Osteocyte (in vitro differentiated cells): ENCODE measurements at regions not wholly inside any gene's neighbourhood (a gene's known extent, or its start where the extent isn't known, plus 50 kb on each side); places are given as distances from the start of the nearest gene placed in this dataset.

ENCODE experiments used
- DNase-seq: peaks from one replicate; pipeline ENCODE4 v3.0.0; 2021; ENCODE audit warnings: mixed read lengths; ENCODE audit not compliant: unreplicated experiment; ENCODE audit errors: extremely low spot score
- H3K27ac Mint-ChIP-seq: one replicate; pipeline ENCODE4 v1.8.0; 2021; ENCODE audit warnings: mild to moderate bottlenecking, mixed read lengths; ENCODE audit not compliant: unreplicated experiment
- H3K27me3 Mint-ChIP-seq: one replicate; pipeline ENCODE4 v1.8.0; 2021; ENCODE audit warnings: mixed read lengths; ENCODE audit not compliant: unreplicated experiment
- H3K36me3 Mint-ChIP-seq: one replicate; pipeline ENCODE4 v1.8.0; 2021; ENCODE audit warnings: mixed read lengths; ENCODE audit not compliant: unreplicated experiment
- H3K4me1 Mint-ChIP-seq: one replicate; pipeline ENCODE4 v1.8.0; 2021; ENCODE audit warnings: mixed read lengths; ENCODE audit not compliant: unreplicated experiment
- H3K4me3 Mint-ChIP-seq: one replicate; pipeline ENCODE4 v1.8.0; 2021; ENCODE audit warnings: mild to moderate bottlenecking, moderate library complexity, mixed read lengths; ENCODE audit not compliant: unreplicated experiment
- H3K9me3 Mint-ChIP-seq: one replicate; pipeline ENCODE4 v1.8.0; 2021; ENCODE audit warnings: mixed read lengths; ENCODE audit not compliant: unreplicated experiment
- TF ChIP-seq, protein P1 (sequence below): fragments of 200-600 bp; sonication (generic); IDR thresholded peaks from 2 replicates; pipeline ENCODE4 v1.5.0; 2021; ENCODE audit warnings: antibody characterized with exemption, mild to moderate bottlenecking, moderate library complexity

DNA sequence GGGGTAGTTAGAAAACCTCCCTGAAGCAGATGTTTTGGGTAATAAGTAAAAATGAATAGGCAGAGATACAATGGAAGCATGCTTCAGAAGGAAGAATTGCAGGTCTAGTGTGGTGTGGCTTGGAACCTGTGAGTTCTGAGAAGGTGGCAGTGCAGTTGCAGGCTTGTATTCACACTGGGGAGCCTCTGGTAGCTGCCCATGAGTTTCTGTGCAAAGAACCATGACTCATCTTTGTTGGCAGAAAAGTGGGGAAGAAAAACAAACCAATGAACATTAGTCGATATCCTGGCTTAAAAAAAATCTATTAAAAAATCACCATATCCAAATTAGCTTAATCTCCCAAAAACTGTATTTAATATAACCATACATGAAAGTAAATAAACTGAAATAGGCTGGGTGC, 232.6 kb downstream of the FAT3 start:
- Mint-ChIP-seq H3K4me1 (peaks cover 29% of the 10 kb centered on the region), H3K4me3 (no peak overlapping the region), H3K9me3 (no peaks in the 10 kb centered on the region), H3K27me3 (no peaks in the 10 kb centered on the region), H3K36me3 (no peaks in the 10 kb centered on the region), H3K27ac (no peak overlapping the region)
- no peak for DNase-seq
- TF ChIP-seq, protein P1, sequence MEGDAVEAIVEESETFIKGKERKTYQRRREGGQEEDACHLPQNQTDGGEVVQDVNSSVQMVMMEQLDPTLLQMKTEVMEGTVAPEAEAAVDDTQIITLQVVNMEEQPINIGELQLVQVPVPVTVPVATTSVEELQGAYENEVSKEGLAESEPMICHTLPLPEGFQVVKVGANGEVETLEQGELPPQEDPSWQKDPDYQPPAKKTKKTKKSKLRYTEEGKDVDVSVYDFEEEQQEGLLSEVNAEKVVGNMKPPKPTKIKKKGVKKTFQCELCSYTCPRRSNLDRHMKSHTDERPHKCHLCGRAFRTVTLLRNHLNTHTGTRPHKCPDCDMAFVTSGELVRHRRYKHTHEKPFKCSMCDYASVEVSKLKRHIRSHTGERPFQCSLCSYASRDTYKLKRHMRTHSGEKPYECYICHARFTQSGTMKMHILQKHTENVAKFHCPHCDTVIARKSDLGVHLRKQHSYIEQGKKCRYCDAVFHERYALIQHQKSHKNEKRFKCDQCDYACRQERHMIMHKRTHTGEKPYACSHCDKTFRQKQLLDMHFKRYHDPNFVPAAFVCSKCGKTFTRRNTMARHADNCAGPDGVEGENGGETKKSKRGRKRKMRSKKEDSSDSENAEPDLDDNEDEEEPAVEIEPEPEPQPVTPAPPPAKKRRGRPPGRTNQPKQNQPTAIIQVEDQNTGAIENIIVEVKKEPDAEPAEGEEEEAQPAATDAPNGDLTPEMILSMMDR, result no peak

DNA sequence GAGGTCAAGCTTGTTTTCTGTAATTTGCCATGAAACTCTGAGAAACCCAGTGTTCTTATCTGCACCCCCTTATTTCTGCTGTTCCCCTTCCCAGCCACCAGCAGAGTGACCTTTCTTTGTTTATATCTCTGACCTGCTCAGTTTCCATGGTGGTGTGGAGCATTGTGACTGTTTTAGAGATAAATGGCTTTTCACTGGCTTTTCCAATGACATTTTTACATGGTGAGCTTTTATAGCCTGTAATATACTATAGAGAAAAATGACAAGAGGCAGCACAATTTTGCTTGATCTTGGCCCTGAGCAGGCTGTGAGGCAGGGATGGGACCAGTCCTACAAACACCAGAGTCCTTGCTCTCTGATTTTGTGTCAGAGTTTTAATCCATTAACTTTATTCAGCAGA, 233.9 kb downstream of the FAT3 start:
- no peak overlapping the region for H3K27ac Mint-ChIP-seq

DNA sequence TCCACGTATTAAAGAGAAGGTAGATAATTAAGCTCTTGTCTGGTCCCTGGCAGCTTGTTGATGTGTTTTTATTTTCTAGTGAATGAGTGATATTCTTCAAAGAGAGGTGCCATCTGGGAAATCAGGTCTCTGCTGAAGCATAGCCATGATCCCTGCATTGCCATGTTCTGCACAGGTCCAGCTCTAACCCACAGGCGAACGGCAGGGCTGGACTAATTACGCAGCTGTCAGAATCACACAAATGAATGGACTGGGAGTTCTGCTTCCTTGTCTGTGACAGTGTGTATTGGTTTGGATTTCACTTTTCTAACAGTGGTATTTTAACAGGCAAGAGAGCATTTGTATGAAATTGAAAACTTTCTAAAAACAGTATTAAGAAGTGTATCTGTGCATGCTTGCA, 235.6 kb downstream of the FAT3 start:
- Mint-ChIP-seq H3K27ac (no peak overlapping the region), H3K4me3 (no peak overlapping the region), H3K9me3 (no peaks in the 10 kb centered on the region), H3K27me3 (no peaks in the 10 kb centered on the region), H3K4me1 (peaks cover 25% of the 10 kb centered on the region), H3K36me3 (no peaks in the 10 kb centered on the region)
- TF ChIP-seq, protein P1, result no peak
- DNase-seq, result no peak

More for the DNA sequence above, 233.9 kb downstream of the FAT3 start:
- H3K4me3 Mint-ChIP-seq, result no peak overlapping the region
- H3K4me1 Mint-ChIP-seq, result peaks cover 25% of the 10 kb centered on the region
- TF ChIP-seq, protein P1, result no peak
- H3K9me3 Mint-ChIP-seq, result no peaks in the 10 kb centered on the region
- no peak for DNase-seq
- no peaks in the 10 kb centered on the region for H3K27me3 Mint-ChIP-seq
- H3K36me3 Mint-ChIP-seq, result no peaks in the 10 kb centered on the region

DNA sequence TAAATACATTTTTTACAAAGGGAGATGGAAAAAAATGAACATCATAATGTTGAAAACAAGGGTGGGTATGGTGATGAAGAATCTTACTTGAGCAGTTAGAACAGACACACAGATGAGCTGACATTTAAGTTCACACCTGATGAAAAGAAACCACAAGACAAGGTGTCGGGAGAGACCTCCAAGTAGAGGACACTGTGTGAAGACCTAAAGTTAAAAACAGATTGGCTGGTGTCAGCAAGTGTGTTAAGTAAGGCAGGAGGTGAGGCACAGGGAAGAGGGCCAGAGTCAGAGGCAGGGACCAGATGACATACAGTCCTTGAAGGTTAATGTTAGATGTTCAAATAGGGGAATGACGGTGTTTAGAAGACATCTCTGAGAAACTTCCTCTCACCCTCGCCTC, 236.8 kb downstream of the FAT3 start:
- Mint-ChIP-seq H3K27ac (no peak overlapping the region), H3K27me3 (no peaks in the 10 kb centered on the region), H3K4me3 (no peak overlapping the region), H3K4me1 (peaks cover 25% of the 10 kb centered on the region), H3K9me3 (no peaks in the 10 kb centered on the region), H3K36me3 (no peaks in the 10 kb centered on the region)
- TF ChIP-seq, protein P1, result no peak
- no peak for DNase-seq

DNA sequence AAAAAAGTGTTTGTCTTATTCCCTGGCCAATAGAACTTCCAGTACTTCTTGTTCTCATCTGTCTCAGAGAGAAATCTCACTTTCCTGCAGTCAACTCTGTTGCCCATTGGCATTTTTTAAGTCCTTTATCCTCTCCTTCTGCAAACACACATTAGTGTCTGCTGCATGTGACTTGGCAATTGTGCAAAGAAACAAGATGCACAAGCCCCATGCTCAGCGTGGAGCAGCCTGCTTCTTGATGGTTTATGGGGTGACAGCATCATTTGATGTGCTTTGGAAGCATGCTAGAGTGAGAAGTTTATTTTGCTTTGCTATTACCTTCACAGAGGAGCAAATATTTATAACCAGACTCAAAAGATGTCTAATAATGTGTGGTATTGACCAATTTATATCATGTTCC, 238.2 kb downstream of the FAT3 start:
- TF ChIP-seq, protein P1, result no peak
- Mint-ChIP-seq H3K4me3 (no peak overlapping the region), H3K27ac (no peak overlapping the region), H3K27me3 (no peaks in the 10 kb centered on the region), H3K36me3 (no peaks in the 10 kb centered on the region), H3K9me3 (no peaks in the 10 kb centered on the region), H3K4me1 (peaks cover 16% of the 10 kb centered on the region)
- DNase-seq, result no peak
